Stimulated activated CD4-positive, alpha-beta T cell treated with anti-CD3 and anti-CD28 coated beads, Interleukin-4, amount 100 ng/mL, for 4 hours (primary cell): ENCODE measurements at regions not wholly inside any gene's neighbourhood (a gene's known extent, or its start where the extent isn't known, plus 50 kb on each side); places are given as distances from the start of the nearest gene placed in this dataset.

Experiments used
- DNase-seq, 2 experiments: peaks; one replicate each; pipeline ENCODE4 v3.0.0-alpha.2; 2020

- no peak for DNase-seq
Measured at GRCh38 chr9:7935681-7936080, 136.1 kb upstream of the DMAC1 start.

GRCh38 chr9:7932767-7933166 is 133.2 kb upstream of the DMAC1 start:
- DNase-seq = no peak

GRCh38 chr9:7930613-7931012 is 131.0 kb upstream of the DMAC1 start:
- DNase-seq = no peak

GRCh38 chr9:7921545-7922197 is 122.1 kb upstream of the DMAC1 start:
- DNase-seq = no peak

- no peak for DNase-seq
Measured at GRCh38 chr9:7912037-7912535, 112.5 kb upstream of the DMAC1 start.

- no peak for DNase-seq
Measured at GRCh38 chr9:7910426-7911020, 110.9 kb upstream of the DMAC1 start.

GRCh38 chr9:7909537-7909936 is 110.0 kb upstream of the DMAC1 start:
- DNase-seq = no peak

GRCh38 chr9:7907551-7908337 is 108.2 kb upstream of the DMAC1 start:
- no peak for DNase-seq

- no peak for DNase-seq
Measured at GRCh38 chr9:7906783-7907550, 107.4 kb upstream of the DMAC1 start.

GRCh38 chr9:7901621-7902020 is 102.0 kb upstream of the DMAC1 start:
- no peak for DNase-seq

GRCh38 chr9:7900541-7900940 is 101.0 kb upstream of the DMAC1 start:
- no peak for DNase-seq

- DNase-seq = no peak
Measured at GRCh38 chr9:7899753-7900152, 100.2 kb upstream of the DMAC1 start.

- no peak for DNase-seq
Measured at GRCh38 chr9:7894231-7894630, 94.7 kb upstream of the DMAC1 start.

- no peak for DNase-seq
Measured at GRCh38 chr9:7892975-7893374, 93.4 kb upstream of the DMAC1 start.

GRCh38 chr9:7879551-7880245 is 80.1 kb upstream of the DMAC1 start:
- DNase-seq = peak; percentile 0 to 8

GRCh38 chr9:7871977-7872730 is 72.6 kb upstream of the DMAC1 start:
- no peak for DNase-seq

GRCh38 chr9:7869340-7869739 is 69.8 kb upstream of the DMAC1 start:
- no peak for DNase-seq

- DNase-seq = no peak
Measured at GRCh38 chr9:7862170-7862569, 62.6 kb upstream of the DMAC1 start.

- DNase-seq = no peak
Measured at GRCh38 chr9:7861086-7861485, 61.5 kb upstream of the DMAC1 start.

- no peak for DNase-seq
Measured at GRCh38 chr9:7860335-7860709, 60.7 kb upstream of the DMAC1 start.

- DNase-seq = no peak
Measured at GRCh38 chr9:7859701-7860334, 60.2 kb upstream of the DMAC1 start.
